ENCODE measurements at regions not wholly inside any gene's neighbourhood (a gene's known extent, or its start where the extent isn't known, plus 50 kb on each side); places are given as distances from the start of the nearest gene placed in this dataset.

DNA sequence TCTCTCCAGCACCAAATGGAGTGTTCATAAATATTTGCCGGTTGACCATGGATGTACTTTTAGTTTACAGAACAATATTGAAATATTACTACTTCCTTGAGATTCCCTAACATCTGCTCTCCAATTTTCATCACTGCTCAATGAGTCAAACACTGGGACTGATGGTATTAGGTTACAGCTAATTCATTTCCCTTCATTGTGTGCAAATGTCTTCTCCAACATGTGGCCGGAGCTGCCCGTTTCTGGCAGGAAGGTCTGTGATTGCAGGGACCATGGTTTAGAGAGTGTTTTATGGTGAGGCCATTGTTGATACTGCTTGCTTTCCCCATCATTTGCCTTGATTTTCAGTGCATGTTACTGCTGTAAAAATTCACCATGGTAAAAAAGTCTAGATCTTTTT lies 209.3 kb downstream of the HS3ST3B1 start:
- Mint-ChIP-seq H3K27me3 (ENCODE audit: low read depth in 3 of 3) (no peaks in the 10 kb centered on the region), H3K27ac (no peak overlapping the region), H3K4me1 (no peaks in the 10 kb centered on the region), H3K4me3 (no peak overlapping the region), H3K36me3 (no peaks in the 10 kb centered on the region), H3K9me3 (peaks cover 0 to 19% (median 4%) of the 10 kb centered on the region in 7 donors)
- TF ChIP-seq, protein P1, sequence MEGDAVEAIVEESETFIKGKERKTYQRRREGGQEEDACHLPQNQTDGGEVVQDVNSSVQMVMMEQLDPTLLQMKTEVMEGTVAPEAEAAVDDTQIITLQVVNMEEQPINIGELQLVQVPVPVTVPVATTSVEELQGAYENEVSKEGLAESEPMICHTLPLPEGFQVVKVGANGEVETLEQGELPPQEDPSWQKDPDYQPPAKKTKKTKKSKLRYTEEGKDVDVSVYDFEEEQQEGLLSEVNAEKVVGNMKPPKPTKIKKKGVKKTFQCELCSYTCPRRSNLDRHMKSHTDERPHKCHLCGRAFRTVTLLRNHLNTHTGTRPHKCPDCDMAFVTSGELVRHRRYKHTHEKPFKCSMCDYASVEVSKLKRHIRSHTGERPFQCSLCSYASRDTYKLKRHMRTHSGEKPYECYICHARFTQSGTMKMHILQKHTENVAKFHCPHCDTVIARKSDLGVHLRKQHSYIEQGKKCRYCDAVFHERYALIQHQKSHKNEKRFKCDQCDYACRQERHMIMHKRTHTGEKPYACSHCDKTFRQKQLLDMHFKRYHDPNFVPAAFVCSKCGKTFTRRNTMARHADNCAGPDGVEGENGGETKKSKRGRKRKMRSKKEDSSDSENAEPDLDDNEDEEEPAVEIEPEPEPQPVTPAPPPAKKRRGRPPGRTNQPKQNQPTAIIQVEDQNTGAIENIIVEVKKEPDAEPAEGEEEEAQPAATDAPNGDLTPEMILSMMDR (IDR thresholded peaks at IDR 0.05): no peak
- no peak overlapping the region for H3K4me3 ChIP-seq (replicated peaks in 1 of 3; ENCODE audit: low read depth in 2 of 3, low read length in 3 of 3)
- H3K36me3 ChIP-seq (replicated peaks in 1 of 2; ENCODE audit: control insufficient read depth in 1 of 2, insufficient read depth in 2 of 2, low read length in 2 of 2): no peaks in the 10 kb centered on the region
- no peaks in the 10 kb centered on the region for H3K4me1 ChIP-seq (ENCODE audit: control insufficient read depth in 1 of 2, insufficient read depth in 2 of 2, low read length in 2 of 2)
- no peak overlapping the region for H3K4me2 ChIP-seq (replicated peaks; ENCODE audit: extremely low read depth, low read length, poor library complexity, severe bottlenecking)
- no peaks in the 10 kb centered on the region for H3K79me2 ChIP-seq (ENCODE audit: insufficient read depth, low read length)
- peaks cover 0 to 6% of the 10 kb centered on the region in 2 donors for H3K9me3 ChIP-seq (replicated peaks in 1 of 2; ENCODE audit: control insufficient read depth in 1 of 2, insufficient read depth in 1 of 2, low read length in 2 of 2)
- DNase-seq: no peak
- no peak overlapping the region for H3K27ac ChIP-seq (ENCODE audit: low read depth in 1 of 2, low read length in 2 of 2)
- intact Hi-C loops (cut with micrococcal nuclease): no loop called here
- no peak overlapping the region for H2AFZ ChIP-seq (ENCODE audit: insufficient read depth, low read depth, low read length, poor library complexity, severe bottlenecking)
- no peak overlapping the region for H3K9ac ChIP-seq (ENCODE audit: insufficient read depth, low read length, poor library complexity, severe bottlenecking)
- no CpG with 5 or more reads among the region's 3 CpGs for WGBS (ENCODE audit: insufficient coverage)
- H3K27me3 ChIP-seq (ENCODE audit: control insufficient read depth in 2 of 2, insufficient read depth in 2 of 2, low read length in 2 of 2): no peaks in the 10 kb centered on the region
- no peaks in the 10 kb centered on the region for H4K20me1 ChIP-seq (ENCODE audit: insufficient read depth, low read length)

DNA sequence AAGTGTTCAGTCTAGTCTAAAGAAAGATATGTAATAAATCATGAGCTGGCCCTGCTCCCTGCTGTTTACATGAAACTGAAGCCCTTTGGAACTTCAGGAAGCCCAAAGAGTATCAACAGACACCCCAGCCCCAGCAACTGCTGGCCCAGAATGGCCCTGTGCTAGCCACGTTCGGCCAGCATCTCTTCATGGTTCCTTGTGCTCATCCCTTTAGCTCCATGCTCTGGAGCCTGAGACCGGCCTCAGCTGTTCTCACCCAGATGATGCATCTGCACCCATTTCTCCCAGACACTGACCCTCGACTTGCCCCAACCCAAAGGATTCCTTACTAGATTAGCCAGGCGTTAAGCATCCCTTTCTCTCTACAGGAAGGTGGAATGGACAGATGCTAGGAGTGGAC lies 207.3 kb downstream of the HS3ST3B1 start:
- Mint-ChIP-seq H3K4me1 (no peaks in the 10 kb centered on the region), H3K9me3 (peaks cover 0 to 19% (median 6%) of the 10 kb centered on the region in 7 donors), H3K27ac (no peak overlapping the region), H3K4me3 (no peak overlapping the region), H3K36me3 (no peaks in the 10 kb centered on the region), H3K27me3 (ENCODE audit: low read depth in 3 of 3) (peaks cover 0 to 1% (median 0%) of the 10 kb centered on the region in 3 donors)
- no peak overlapping the region for H3K27ac ChIP-seq (ENCODE audit: low read depth in 1 of 2, low read length in 2 of 2)
- no peak overlapping the region for H3K4me2 ChIP-seq (replicated peaks; ENCODE audit: extremely low read depth, low read length, poor library complexity, severe bottlenecking)
- 89% methylated on average over 3 of the region's 5 CpGs for WGBS (ENCODE audit: insufficient coverage)
- no peaks in the 10 kb centered on the region for H3K27me3 ChIP-seq (ENCODE audit: control insufficient read depth in 2 of 2, insufficient read depth in 2 of 2, low read length in 2 of 2)
- no peaks in the 10 kb centered on the region for H3K4me1 ChIP-seq (ENCODE audit: control insufficient read depth in 1 of 2, insufficient read depth in 2 of 2, low read length in 2 of 2)
- H3K4me3 ChIP-seq (replicated peaks in 1 of 3; ENCODE audit: low read depth in 2 of 3, low read length in 3 of 3): no peak overlapping the region
- TF ChIP-seq, protein P1 (IDR thresholded peaks at IDR 0.05): no peak
- no peak for DNase-seq
- no peaks in the 10 kb centered on the region for H3K79me2 ChIP-seq (ENCODE audit: insufficient read depth, low read length)
- H4K20me1 ChIP-seq (ENCODE audit: insufficient read depth, low read length): no peaks in the 10 kb centered on the region
- peaks cover 0 to 6% of the 10 kb centered on the region in 2 donors for H3K9me3 ChIP-seq (replicated peaks in 1 of 2; ENCODE audit: control insufficient read depth in 1 of 2, insufficient read depth in 1 of 2, low read length in 2 of 2)
- intact Hi-C loops (cut with micrococcal nuclease): no loop called here
- no peaks in the 10 kb centered on the region for H3K36me3 ChIP-seq (replicated peaks in 1 of 2; ENCODE audit: control insufficient read depth in 1 of 2, insufficient read depth in 2 of 2, low read length in 2 of 2)
- H2AFZ ChIP-seq (ENCODE audit: insufficient read depth, low read depth, low read length, poor library complexity, severe bottlenecking): no peak overlapping the region
- H3K9ac ChIP-seq (ENCODE audit: insufficient read depth, low read length, poor library complexity, severe bottlenecking): no peak overlapping the region
